ENCODE measurements at regions not wholly inside any gene's neighbourhood (a gene's known extent, or its start where the extent isn't known, plus 50 kb on each side); places are given as distances from the start of the nearest gene placed in this dataset.

DNA sequence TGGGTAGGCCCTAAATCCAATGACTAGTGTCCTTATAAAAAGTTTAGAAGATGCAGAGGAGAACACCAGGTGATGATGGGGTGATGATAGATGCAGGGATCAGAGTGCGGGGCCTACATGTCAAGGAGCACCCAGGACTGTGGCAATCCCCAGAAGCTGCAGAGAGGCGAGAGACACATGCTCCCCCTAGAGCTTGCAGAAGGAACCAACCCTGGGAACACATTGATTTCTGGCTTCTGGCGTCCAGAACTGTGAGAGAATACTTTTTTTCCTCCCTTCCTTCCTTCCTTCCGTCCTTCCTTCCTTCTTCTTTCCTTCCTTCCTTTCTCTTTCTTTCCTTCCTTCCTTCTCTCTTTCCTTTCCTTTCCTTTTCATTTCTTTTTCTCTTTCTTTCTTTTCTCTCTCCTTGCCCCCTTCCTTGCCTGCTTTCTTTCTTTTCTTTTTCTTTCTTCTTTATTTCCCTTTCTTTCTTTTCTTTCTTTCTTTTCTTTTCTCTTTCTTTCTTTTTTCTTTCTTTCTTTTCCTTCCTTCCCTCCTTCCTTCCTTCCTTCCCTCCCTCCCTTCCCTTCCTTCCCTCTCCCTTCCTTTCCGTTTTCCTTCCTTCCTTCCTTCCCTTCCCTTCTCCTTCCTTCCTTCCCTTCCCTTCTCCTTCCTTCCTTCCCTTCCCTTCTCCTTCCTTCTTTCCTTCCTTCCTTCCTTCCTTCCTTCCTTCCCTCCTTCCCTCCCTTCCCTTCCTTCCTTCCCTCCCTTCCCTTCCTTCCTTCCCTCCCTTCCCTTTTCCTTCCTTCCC is 134.3 kb downstream of the HAPSTR1 start:
- Histone ChIP-seq H3K4me3 (no peak overlapping the region), H3K36me3 (replicated peaks in 1 of 2; ENCODE audit: insufficient read depth in 1 of 2, low read depth in 2 of 2) (no peaks in the 10 kb centered on the region), H3K27ac (no peak overlapping the region), H3K27me3 (no peaks in the 10 kb centered on the region), H3K4me1 (no peaks in the 10 kb centered on the region), H3K9me3 (no peaks in the 10 kb centered on the region)
- 54 to 59% methylated on average over 5 of the region's 5 CpGs for WGBS, 2 donors
- no peak for DNase-seq
- ATAC-seq = no peak
- intact Hi-C loops (cut with DNase I) = no loop called here
- TF ChIP-seq, protein P1, sequence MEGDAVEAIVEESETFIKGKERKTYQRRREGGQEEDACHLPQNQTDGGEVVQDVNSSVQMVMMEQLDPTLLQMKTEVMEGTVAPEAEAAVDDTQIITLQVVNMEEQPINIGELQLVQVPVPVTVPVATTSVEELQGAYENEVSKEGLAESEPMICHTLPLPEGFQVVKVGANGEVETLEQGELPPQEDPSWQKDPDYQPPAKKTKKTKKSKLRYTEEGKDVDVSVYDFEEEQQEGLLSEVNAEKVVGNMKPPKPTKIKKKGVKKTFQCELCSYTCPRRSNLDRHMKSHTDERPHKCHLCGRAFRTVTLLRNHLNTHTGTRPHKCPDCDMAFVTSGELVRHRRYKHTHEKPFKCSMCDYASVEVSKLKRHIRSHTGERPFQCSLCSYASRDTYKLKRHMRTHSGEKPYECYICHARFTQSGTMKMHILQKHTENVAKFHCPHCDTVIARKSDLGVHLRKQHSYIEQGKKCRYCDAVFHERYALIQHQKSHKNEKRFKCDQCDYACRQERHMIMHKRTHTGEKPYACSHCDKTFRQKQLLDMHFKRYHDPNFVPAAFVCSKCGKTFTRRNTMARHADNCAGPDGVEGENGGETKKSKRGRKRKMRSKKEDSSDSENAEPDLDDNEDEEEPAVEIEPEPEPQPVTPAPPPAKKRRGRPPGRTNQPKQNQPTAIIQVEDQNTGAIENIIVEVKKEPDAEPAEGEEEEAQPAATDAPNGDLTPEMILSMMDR (IDR thresholded peaks at IDR 0.05) = no peak
- TF ChIP-seq POLR2A (IDR thresholded peaks at IDR 0.05) = no peak

GRCh38 chr16:9226924-9227323 is 135.5 kb downstream of the HAPSTR1 start:
- intact Hi-C loops (cut with DNase I) = no loop called here
- ATAC-seq (no peak), DNase-seq (no peak)
- no peaks in the 10 kb centered on the region for H3K36me3 ChIP-seq (replicated peaks in 1 of 2; ENCODE audit: insufficient read depth in 1 of 2, low read depth in 2 of 2)
- H3K4me1 ChIP-seq = no peaks in the 10 kb centered on the region
- TF ChIP-seq POLR2A (IDR thresholded peaks at IDR 0.05) = no peak
- TF ChIP-seq, protein P1 (IDR thresholded peaks at IDR 0.05) = no peak
- H3K27me3 ChIP-seq = no peaks in the 10 kb centered on the region
- H3K27ac ChIP-seq = no peak overlapping the region
- 36 to 48% methylated on average over 7 of the region's 7 CpGs for WGBS, 2 donors
- no peaks in the 10 kb centered on the region for H3K9me3 ChIP-seq
- no peak overlapping the region for H3K4me3 ChIP-seq

DNA sequence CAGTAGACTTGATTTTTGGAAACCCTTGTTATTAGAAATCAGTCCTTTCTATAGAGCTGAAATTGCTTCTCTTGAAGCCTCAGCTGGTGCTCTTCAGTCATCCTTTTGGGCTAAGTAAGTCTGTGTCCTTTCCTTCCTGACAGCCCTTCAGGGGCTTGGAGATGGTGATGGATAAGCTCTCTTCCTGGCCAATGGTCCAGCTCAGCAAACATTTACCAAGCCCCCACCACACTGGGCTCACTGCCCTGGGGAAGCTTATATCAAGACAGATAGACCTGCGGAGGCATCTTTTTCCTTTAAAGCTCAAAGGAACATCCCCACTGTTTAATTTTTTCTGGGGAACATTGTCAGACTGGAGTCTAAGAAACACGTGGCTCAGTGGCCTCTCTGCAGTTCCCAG is 139.6 kb downstream of the HAPSTR1 start:
- Histone ChIP-seq H3K4me3 (no peak overlapping the region), H3K27me3 (no peaks in the 10 kb centered on the region), H3K4me1 (no peaks in the 10 kb centered on the region), H3K36me3 (replicated peaks in 1 of 2; ENCODE audit: insufficient read depth in 1 of 2, low read depth in 2 of 2) (no peaks in the 10 kb centered on the region), H3K9me3 (no peaks in the 10 kb centered on the region), H3K27ac (no peak overlapping the region)
- ATAC-seq (no peak), DNase-seq (no peak)
- intact Hi-C loops (cut with DNase I) = no loop called here
- WGBS, 2 donors = 26 to 41% methylated on average over 2 of the region's 2 CpGs
- TF ChIP-seq, protein P1 (IDR thresholded peaks at IDR 0.05) = no peak
- TF ChIP-seq POLR2A (IDR thresholded peaks at IDR 0.05) = no peak

DNA sequence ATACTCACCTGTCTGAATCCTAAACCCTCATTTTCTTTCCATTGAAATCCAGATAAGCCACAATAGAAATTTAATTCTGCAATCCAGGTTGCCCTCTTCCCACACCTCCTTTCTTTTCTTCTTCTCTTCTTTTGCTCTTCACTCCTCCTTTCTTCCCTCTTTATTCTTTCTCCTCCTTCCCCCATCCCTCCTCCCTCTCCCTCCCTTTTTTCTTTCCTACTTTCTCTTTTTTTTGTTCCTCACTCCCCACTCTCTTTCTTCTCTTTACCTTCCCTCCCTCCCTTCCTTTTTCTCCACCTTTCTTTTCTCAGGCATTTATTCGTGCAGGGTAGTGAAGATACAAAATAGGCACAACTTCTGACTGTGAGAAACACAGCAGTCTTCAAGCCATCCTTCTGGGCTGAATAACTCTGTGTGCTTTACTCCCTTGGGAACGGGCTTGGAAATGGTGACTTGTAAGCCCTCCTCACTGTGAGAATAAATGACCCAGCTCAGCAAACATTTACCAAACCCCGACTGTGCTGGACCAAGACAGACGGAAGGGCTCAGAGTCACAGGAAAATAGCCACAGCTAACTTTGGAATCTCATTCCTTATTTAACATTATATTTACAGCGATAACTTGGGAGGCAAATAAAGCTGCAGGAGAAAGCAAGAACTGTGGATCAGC is 140.8 kb downstream of the HAPSTR1 start:
- H3K4me1 ChIP-seq = no peaks in the 10 kb centered on the region
- H3K9me3 ChIP-seq = no peaks in the 10 kb centered on the region
- WGBS, 2 donors = 20 to 33% methylated on average over 5 of the region's 5 CpGs
- H3K27ac ChIP-seq = no peak overlapping the region
- TF ChIP-seq, protein P1 (IDR thresholded peaks at IDR 0.05) = no peak
- TF ChIP-seq POLR2A (IDR thresholded peaks at IDR 0.05) = no peak
- H3K27me3 ChIP-seq = no peaks in the 10 kb centered on the region
- H3K4me3 ChIP-seq = no peak overlapping the region
- DNase-seq = no peak
- intact Hi-C loops (cut with DNase I) = no loop called here
- H3K36me3 ChIP-seq (replicated peaks in 1 of 2; ENCODE audit: insufficient read depth in 1 of 2, low read depth in 2 of 2) = no peaks in the 10 kb centered on the region
- ATAC-seq = no peak

Data from body of pancreas (tissue), 4 donors.